ENCODE measurements at regions not wholly inside any gene's neighbourhood (a gene's known extent, or its start where the extent isn't known, plus 50 kb on each side); places are given as distances from the start of the nearest gene placed in this dataset.

- no peak for TF ChIP-seq CTCF (IDR thresholded peaks at IDR 0.05)
- TF ChIP-seq EP300 (IDR thresholded peaks at IDR 0.05), result no peak
- TF ChIP-seq POLR2A (IDR thresholded peaks at IDR 0.05; ENCODE audit: low read depth), result no peak
- TF ChIP-seq POLR2AphosphoS5 (IDR thresholded peaks at IDR 0.05), result no peak
These were observed 379.5 kb upstream of the AGTR1 start for GRCh38 chr3:148318240-148318639.
